ENCODE measurements at regions not wholly inside any gene's neighbourhood (a gene's known extent, or its start where the extent isn't known, plus 50 kb on each side); places are given as distances from the start of the nearest gene placed in this dataset.
"Not testable (repeated sequence)": the region's sequence is repeated elsewhere in the genome, so short reads cannot be mapped to it uniquely, and the experiment has no call there.

DNA sequence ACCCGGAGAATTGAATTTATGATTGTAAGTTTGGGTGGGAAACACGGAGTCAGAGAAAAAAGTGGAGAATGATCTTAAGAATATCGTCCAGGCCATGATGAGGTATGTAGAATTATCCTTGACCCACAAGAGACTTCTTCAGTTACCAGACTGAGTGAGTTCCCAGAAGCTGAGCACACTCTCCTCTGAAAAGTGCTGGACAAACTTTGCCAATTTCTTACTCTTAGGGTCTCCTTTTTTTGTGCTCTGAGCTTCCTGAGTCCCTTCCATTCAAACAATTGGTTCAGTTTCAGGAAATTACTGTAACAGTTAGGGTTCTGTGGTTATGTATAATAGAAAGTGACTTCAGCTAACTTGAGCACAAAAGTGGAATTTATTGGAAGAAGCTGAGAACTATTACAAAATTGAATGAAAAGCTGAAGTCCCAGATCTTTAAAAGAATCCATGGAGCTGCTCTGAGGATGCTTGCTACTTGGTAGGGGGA is 50.6 kb upstream of the EHBP1 start:
- no peak for DNase-seq (ENCODE audit: low read depth, low spot score)
- Histone ChIP-seq H3K9me3 (ENCODE audit: control insufficient read depth, insufficient read depth, low read length) (peaks cover 5% of the 10 kb centered on the region; the same call in 1 of the 2 replicates), H3K27ac (ENCODE audit: low read depth, low read length) (no peak overlapping the region), H3K27me3 (ENCODE audit: control insufficient read depth, insufficient read depth, low read length) (no peaks in the 10 kb centered on the region), H3K4me3 (ENCODE audit: low read depth, low read length) (no peak overlapping the region)
- CTCF ChIA-PET: interaction anchor here (0.9 to 1.3 kb wide), 2 partner anchors 25 to 121 kb away, joined by 3 read pairs; no protein-coding TSS in a partner anchor
- TF ChIP-seq, protein P1, sequence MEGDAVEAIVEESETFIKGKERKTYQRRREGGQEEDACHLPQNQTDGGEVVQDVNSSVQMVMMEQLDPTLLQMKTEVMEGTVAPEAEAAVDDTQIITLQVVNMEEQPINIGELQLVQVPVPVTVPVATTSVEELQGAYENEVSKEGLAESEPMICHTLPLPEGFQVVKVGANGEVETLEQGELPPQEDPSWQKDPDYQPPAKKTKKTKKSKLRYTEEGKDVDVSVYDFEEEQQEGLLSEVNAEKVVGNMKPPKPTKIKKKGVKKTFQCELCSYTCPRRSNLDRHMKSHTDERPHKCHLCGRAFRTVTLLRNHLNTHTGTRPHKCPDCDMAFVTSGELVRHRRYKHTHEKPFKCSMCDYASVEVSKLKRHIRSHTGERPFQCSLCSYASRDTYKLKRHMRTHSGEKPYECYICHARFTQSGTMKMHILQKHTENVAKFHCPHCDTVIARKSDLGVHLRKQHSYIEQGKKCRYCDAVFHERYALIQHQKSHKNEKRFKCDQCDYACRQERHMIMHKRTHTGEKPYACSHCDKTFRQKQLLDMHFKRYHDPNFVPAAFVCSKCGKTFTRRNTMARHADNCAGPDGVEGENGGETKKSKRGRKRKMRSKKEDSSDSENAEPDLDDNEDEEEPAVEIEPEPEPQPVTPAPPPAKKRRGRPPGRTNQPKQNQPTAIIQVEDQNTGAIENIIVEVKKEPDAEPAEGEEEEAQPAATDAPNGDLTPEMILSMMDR (IDR thresholded peaks at IDR 0.05; ENCODE audit: low read depth, low read length): no peak
- POLR2A ChIA-PET: interaction anchor here (1.4 kb wide), 1 partner anchor 8 kb away, joined by 3 read pairs; no protein-coding TSS in a partner anchor

DNA sequence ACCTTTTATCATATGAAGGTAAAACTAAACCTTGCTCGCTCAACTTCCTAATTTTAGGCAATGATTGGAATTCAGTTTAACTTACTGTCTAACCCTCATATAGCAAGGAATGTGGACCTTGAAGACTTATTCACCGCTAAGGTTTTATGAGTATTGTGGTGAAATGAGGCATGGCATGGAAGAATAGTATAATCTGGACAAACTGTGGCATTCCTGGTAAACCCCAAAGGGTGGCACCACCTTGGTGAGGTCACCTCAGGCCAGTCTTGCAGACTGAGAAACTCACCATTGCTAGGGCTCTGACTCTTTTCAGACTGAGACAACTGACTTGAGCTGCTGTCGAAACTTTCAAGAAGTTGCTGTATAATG is 51.1 kb upstream of the EHBP1 start:
- Histone ChIP-seq H3K27me3 (ENCODE audit: control insufficient read depth, insufficient read depth, low read length) (no peaks in the 10 kb centered on the region), H3K9me3 (ENCODE audit: control insufficient read depth, insufficient read depth, low read length) (peaks cover 5% of the 10 kb centered on the region; the same call in 1 of the 2 replicates), H3K27ac (ENCODE audit: low read depth, low read length) (no peak overlapping the region), H3K4me3 (ENCODE audit: low read depth, low read length) (no peak overlapping the region)
- ChIA-PET POLR2A (interaction anchor here (1.4 kb wide), 1 partner anchor 9 kb away, joined by 3 read pairs; no protein-coding TSS in a partner anchor), CTCF (interaction anchor here (0.9 to 1.3 kb wide), 2 partner anchors 25 to 121 kb away, joined by 3 read pairs; no protein-coding TSS in a partner anchor)
- no peak for DNase-seq (ENCODE audit: low read depth, low spot score)
- TF ChIP-seq, protein P1 (IDR thresholded peaks at IDR 0.05; ENCODE audit: low read depth, low read length): no peak

DNA sequence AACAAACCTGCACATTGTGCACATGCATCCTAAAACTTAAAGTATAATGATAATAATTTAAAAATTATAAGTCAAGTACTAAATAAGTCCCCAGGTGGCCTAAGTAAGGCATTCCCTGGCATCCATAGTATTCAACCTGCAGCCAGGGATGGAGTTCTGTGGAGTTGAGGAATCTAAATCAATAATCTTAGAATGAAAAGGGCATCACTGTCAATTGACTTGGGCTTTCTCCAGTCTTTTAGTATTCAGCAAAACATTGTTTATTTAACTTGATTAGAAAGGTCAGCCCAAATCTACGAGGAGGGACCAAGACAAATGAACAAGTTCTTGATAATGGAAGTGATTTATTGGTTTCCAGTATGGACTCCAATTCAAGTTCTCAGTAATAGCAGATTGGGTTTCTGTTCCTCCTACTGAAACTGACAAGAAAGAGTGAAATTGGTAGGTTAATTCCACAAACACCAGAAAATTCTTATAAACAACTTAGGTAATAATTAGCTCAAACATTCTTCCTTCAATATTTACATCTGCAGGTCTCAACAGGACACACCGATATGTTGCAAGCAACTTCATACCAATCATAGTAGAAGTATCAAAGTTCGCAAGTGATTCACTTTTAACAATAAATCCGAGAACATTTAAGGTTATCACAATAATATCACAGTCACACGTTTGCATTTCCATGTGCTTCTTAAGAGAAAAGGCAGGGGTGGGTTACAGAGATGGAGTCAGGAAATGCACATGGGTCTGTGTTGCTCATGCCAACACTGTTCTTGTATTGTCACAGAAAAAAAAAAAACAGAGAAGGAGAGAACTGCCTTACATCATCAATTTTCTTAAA is 51.7 kb upstream of the EHBP1 start:
- no peak for DNase-seq (ENCODE audit: low read depth, low spot score)
- Histone ChIP-seq H3K27me3 (ENCODE audit: control insufficient read depth, insufficient read depth, low read length) (no peaks in the 10 kb centered on the region), H3K9me3 (ENCODE audit: control insufficient read depth, insufficient read depth, low read length) (peaks cover 5% of the 10 kb centered on the region; the same call in 1 of the 2 replicates), H3K4me3 (ENCODE audit: low read depth, low read length) (no peak overlapping the region), H3K27ac (ENCODE audit: low read depth, low read length) (no peak overlapping the region)
- CTCF ChIA-PET: interaction anchor here (1.3 kb wide), 1 partner anchor 122 kb away, joined by 3 read pairs; no protein-coding TSS in a partner anchor
- POLR2A ChIA-PET: interaction anchor here (1.4 kb wide), 1 partner anchor 9 kb away, joined by 3 read pairs; no protein-coding TSS in a partner anchor
- TF ChIP-seq, protein P1 (IDR thresholded peaks at IDR 0.05; ENCODE audit: low read depth, low read length): no peak

DNA sequence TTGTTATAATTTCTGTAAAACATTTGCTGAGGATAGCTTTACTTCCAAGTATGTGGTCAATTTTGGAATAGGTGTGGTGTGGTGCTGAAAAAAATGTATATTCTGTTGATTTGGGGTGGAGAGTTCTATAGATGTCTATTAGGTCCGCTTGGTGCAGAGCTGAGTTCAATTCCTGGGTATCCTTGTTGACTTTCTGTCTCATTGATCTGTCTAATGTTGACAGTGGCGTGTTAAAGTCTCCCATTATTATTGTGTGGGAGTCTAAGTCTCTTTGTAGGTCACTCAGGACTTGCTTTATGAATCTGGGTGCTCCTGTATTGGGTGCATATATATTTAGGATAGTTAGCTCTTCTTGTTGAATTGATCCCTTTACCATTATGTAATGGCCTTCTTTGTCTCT is 56.4 kb upstream of the EHBP1 start:
- POLR2A ChIA-PET; H3K9me3 ChIP-seq (ENCODE audit: control insufficient read depth, insufficient read depth, low read length); H3K27me3 ChIP-seq (ENCODE audit: control insufficient read depth, insufficient read depth, low read length); H3K4me3 ChIP-seq (ENCODE audit: low read depth, low read length); H3K27ac ChIP-seq (ENCODE audit: low read depth, low read length); DNase-seq (ENCODE audit: low read depth, low spot score); CTCF ChIA-PET: not testable (repeated sequence)

DNA sequence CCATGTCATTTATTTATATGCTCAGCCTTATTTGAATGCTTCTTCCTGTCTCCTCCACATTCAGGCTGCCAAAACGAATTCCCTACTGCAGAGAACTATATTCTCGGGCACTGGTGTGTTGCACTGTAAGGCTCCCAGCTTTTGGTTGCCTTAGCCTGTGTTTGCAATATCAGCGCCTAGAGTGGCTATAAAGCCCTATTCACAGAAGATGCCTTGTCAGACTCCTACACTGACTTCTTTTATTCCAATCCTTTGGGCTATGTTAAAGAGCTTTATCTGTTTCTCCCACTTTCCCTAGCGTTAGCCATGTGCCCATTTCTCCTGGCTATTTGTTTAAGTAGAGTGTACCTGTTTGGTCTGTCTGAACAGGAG is 62.4 kb upstream of the EHBP1 start:
- ChIA-PET CTCF (no interaction called here), POLR2A (no interaction called here)
- Histone ChIP-seq H3K27me3 (ENCODE audit: control insufficient read depth, insufficient read depth, low read length) (no peaks in the 10 kb centered on the region), H3K4me3 (ENCODE audit: low read depth, low read length) (no peak overlapping the region), H3K27ac (ENCODE audit: low read depth, low read length) (no peak overlapping the region), H3K9me3 (ENCODE audit: control insufficient read depth, insufficient read depth, low read length) (no peaks in the 10 kb centered on the region)
- TF ChIP-seq, protein P1 (IDR thresholded peaks at IDR 0.05; ENCODE audit: low read depth, low read length): no peak
- DNase-seq (ENCODE audit: low read depth, low spot score): no peak
